Fibroblast of mammary gland (primary cell): ENCODE measurements at regions not wholly inside any gene's neighbourhood (a gene's known extent, or its start where the extent isn't known, plus 50 kb on each side); places are given as distances from the start of the nearest gene placed in this dataset.

Experiments used
- DNase-seq: peaks from one replicate; pipeline ENCODE4 v3.0.0-alpha.2; 2010; ENCODE audit warnings: low read depth
- H3K4me3 ChIP-seq: 2 replicates; pipeline ENCODE4 v1.5.1; 2011; ENCODE audit warnings: low read depth, mild to moderate bottlenecking, low read length, moderate library complexity; ENCODE audit not compliant: control insufficient read depth
- TF ChIP-seq, protein P1 (sequence below): conservative IDR thresholded peaks from 2 replicates; pipeline ENCODE4 v1.5.1; 2011; ENCODE audit warnings: low read depth, low read length, inconsistent platforms; ENCODE audit not compliant: control insufficient read depth, insufficient read depth

DNA sequence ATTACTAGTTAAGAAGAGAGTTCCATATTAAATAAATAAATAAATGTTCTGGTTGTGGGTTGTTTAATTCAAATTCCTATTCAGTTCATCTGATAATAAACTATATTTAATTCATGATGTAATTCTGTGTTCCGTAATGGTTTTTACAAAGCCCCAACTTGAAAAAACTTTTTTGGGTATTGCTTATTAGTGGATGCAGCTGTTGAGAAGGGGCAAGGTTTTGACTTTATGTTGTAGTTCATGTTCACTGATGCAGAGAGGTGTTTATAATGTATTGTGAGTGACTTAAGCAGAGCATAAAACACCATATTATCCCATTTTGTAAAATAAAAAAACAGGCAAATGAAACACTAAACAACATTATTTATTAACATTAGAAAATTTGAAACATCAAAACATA lies 107.3 kb upstream of the TNFSF11 start:
- TF ChIP-seq, protein P1, sequence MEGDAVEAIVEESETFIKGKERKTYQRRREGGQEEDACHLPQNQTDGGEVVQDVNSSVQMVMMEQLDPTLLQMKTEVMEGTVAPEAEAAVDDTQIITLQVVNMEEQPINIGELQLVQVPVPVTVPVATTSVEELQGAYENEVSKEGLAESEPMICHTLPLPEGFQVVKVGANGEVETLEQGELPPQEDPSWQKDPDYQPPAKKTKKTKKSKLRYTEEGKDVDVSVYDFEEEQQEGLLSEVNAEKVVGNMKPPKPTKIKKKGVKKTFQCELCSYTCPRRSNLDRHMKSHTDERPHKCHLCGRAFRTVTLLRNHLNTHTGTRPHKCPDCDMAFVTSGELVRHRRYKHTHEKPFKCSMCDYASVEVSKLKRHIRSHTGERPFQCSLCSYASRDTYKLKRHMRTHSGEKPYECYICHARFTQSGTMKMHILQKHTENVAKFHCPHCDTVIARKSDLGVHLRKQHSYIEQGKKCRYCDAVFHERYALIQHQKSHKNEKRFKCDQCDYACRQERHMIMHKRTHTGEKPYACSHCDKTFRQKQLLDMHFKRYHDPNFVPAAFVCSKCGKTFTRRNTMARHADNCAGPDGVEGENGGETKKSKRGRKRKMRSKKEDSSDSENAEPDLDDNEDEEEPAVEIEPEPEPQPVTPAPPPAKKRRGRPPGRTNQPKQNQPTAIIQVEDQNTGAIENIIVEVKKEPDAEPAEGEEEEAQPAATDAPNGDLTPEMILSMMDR = no peak
- DNase-seq = no peak
- no peak overlapping the region for H3K4me3 ChIP-seq

DNA sequence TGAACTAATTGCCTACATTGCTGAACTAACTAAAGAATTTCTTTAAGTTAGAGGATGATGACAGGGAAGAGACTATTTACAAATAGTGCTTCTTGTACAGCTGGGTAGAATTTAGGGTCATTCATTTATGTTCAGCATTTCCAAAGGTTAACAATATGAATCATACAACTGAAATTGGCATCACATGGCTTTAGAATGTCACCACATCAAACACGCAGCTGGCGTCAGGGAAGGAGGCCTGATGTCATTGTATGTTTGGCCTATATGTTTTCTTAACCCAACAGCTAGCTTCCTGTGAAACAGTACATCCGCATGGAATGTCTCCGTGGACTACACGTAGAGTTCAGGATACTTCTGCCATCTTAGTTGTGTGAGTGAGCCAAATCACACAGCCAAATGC lies 99.0 kb upstream of the TNFSF11 start:
- TF ChIP-seq, protein P1 = no peak
- peak; percentile 69 for DNase-seq

DNA sequence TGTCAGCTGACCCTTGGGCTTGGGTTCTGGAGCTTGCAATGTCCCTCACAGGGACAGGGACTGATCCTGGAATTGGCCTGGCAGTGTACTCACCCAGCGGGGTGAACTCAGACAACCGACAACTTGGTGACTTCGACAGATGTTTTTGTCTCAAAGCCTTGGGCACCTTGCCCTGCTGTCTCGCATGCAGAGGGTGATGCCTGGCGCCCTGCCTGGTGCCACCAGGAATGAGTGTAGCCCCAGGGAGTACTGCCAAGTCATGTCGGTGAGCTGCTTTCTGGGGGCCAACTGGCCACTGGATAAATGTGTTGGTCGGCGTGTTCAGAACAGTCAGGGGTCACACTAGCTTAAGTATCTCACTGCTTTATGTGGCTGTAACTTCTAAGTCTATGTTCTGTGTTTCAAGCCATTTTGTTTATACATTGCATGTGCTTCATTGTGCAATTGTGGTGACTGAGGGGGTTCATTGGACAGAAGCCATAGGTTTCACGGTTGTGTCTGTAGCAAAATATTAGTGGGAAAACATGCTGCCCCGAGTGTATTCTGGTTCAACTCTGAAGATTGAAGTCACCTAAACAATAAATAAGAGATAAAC lies 96.3 kb upstream of the TNFSF11 start:
- TF ChIP-seq, protein P1 = no peak
- DNase-seq = peak; percentile 19
- no peak overlapping the region for H3K4me3 ChIP-seq

More for the DNA sequence above, 99.0 kb upstream of the TNFSF11 start:
- no peak overlapping the region for H3K4me3 ChIP-seq

DNA sequence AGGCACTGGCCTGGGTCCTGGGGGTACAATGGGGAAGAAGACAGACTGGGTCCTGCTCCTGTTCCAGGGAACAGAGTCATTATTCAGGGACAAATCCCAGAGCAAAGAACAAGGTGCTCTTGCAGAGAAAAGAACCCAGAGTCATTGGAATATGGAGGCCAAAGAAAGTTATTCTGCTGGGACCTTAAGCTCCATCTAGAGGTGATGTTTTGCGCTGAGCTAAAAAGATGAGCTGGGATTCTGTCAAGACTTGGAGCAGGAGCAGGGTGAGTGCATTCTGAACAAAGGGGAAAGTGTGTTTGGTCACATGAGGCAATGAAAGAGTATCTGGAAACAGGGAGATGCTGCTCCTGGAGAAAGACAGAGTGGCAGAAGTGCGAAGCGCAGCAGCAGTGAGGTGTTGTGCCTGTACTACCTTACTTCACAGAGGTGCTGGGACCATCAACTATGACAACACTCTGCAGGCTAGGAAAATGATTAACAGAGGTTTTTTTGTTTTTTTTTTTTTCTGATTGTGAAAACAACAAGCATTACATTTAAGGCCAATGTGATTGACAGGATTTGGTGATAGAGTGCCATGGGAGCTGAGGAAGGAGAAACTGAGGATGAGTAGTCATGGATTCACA lies 95.3 kb upstream of the TNFSF11 start:
- peak; percentile 53 for DNase-seq
- no peak overlapping the region for H3K4me3 ChIP-seq
- TF ChIP-seq, protein P1 = peak; percentile 57

DNA sequence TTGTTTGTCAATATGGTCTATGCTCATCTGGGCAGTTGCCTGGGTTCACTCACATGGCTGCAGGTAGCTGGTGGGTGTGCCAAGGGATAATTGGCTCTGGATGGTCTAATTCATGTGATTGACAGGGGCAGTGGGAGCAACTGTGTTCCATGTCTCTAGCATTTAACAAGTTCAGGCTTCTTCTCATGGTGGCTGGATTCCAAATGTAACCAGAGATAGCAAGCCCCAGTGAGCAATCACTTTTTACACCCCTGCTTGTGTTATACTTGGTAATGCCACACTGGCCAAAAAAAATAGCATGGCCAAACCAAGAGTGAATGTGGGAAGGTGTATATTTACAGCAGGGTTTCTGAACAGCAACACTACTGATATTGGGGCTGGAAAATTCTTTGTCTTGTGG lies 89.6 kb upstream of the TNFSF11 start:
- no peak overlapping the region for H3K4me3 ChIP-seq
- peak; percentile 52 for DNase-seq
- TF ChIP-seq, protein P1 = no peak

DNA sequence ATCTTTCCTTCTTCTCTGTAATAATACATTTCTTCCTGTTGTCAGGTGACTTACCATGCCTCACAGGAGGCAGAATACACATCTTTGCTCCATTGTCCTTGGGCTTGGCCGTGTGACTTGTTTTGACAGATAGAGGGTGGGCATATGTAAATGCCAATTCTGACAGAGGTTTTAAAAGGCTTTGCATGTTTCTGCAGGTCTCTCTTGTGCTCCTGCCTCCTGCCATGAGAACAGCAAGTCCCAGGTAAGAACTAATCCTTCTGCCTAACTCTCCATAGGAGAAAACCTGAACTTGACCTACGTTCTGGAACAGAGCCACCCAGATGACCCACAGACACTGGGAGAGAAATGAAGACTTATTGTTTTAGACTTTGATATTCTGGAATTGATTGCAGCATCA lies 88.7 kb upstream of the TNFSF11 start:
- peak; percentile 48 for DNase-seq
- H3K4me3 ChIP-seq = no peak overlapping the region

More for the DNA sequence above, 88.7 kb upstream of the TNFSF11 start:
- TF ChIP-seq, protein P1 = no peak
